ENCODE measurements at regions not wholly inside any gene's neighbourhood (a gene's known extent, or its start where the extent isn't known, plus 50 kb on each side); places are given as distances from the start of the nearest gene placed in this dataset.
"Not testable (repeated sequence)": the region's sequence is repeated elsewhere in the genome, so short reads cannot be mapped to it uniquely, and the experiment has no call there.

GRCh38 chr15:31647337-31647826 is 320.7 kb downstream of the KLF13 start:
- not testable (repeated sequence) for FAIRE-seq; DNase-seq (ENCODE audit: insufficient read length, low spot score)

GRCh38 chr15:31649634-31650033 is 323.0 kb downstream of the KLF13 start:
- not testable (repeated sequence) for FAIRE-seq; DNase-seq (ENCODE audit: insufficient read length, low spot score)

DNA sequence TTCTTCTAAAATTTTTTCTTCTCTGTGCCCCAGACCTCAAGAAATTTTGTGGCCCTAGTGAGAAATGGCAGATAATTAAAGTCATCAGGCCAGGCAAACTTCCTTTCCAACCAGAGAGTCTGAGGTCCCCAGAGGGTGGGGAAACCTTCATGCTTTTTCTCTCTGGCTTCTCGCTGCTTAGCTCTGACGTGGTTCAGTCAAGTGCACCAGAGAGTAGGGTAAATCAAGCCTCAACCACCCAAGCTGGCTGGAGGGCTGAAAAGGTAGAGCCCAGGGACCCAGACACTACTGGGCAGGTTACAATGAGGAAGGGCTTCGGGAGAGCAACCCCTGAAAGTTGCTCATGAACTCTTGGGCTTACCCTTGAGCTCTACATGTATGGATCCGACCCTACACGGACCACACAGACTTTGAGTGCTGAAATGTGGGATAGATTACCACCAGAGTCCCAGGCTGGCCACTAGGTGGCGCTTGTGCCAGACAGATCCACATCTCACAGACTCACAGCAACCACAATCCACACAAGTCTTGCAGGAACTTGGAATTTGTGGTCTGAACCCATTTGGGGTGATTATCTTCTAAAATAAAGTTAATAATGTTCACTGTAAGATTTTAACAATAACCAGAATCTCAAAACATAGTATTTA is 323.5 kb downstream of the KLF13 start:
- not testable (repeated sequence) for DNase-seq (ENCODE audit: insufficient read length, low spot score)
- FAIRE-seq, result peak; percentile 95

DNA sequence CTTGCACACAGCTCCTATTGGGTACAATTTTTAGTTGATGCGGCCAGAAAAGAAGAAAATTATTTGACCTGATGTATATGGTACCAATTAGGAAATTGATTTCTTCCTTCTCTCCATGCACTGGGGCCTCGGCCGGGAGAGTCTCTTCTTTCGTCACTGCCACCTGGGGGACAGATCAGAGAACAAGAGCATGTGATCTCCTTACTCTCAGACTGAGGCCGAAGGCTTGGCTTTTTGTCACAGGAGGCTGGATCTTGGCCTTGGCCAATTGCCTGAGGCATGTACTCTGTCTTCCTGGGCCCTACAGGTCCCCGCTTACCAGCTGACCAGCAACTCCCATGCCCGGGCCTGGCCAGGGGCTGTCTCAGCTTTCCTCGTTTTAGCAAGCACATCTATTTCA is 330.3 kb downstream of the KLF13 start:
- DNase-seq (ENCODE audit: insufficient read length, low spot score); FAIRE-seq: not testable (repeated sequence)

GRCh38 chr15:31660816-31661215 is 334.2 kb downstream of the KLF13 start:
- no peak for DNase-seq (ENCODE audit: insufficient read length, low spot score)

DNA sequence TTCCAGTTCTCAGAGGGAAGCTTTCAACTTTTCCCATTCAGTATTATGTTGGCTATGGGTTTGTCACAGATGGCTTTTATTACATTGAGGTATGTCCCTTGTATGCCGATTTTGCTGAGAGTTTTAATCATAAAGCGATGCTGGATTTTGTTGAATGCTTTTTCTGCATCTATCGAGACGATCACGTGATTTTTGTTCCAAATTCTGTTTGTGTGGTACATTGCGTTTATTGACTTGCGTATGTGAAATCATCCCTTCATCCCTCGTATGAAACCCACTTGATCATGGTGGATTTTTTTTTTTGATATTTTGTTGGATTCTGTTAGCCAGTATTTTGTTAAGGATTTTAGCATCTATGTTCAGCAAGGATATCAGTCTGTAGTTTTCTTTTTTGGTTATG is 339.1 kb downstream of the KLF13 start:
- FAIRE-seq; DNase-seq (ENCODE audit: insufficient read length, low spot score): not testable (repeated sequence)

More at GRCh38 chr15:31660816-31661215, 334.2 kb downstream of the KLF13 start:
- FAIRE-seq, result no peak

DNA sequence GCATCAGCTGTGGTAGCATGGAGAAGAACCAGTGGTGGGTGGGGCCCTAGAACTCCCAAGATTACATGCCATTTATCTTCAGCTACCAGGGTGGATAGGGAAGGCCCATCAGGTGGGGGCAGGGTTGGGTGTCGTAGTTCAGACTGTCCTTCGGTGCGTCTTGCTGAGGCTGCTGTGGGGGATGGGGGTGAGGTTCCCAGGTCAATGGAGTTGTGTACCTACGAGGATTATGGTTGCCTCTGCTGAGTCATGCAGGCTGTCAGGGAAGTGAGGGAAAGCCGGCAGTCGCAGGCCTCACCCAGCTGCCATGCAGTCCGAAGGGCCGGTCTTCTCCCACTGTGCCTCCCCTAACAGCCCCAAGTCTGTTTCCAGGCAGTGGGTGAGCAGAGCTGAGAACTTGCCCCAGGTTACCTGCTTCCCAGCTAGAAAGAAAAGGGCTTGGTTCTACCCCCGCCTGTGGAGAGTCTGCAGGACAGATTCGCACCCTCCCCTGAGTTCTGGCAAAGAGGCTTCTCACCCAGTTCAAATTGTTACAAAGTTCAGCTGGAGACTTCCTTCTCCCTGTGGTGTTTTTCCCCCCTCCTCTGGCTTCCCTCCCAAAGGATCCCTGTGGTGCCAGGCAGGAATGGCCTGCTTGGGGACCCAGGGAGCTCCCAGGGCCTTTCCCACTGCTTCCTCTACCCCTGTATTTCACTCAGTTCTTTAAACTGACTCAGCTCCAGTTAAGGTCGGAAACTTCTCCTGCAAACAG is 342.7 kb downstream of the KLF13 start:
- FAIRE-seq; DNase-seq (ENCODE audit: insufficient read length, low spot score): not testable (repeated sequence)

- not testable (repeated sequence) for DNase-seq (ENCODE audit: insufficient read length, low spot score); FAIRE-seq
Observed at GRCh38 chr15:31673263-31673662, 346.6 kb downstream of the KLF13 start.

GRCh38 chr15:31681529-31682259 is 348.6 kb upstream of the CHRNA7 start:
- FAIRE-seq; DNase-seq (ENCODE audit: insufficient read length, low spot score): not testable (repeated sequence)

DNA sequence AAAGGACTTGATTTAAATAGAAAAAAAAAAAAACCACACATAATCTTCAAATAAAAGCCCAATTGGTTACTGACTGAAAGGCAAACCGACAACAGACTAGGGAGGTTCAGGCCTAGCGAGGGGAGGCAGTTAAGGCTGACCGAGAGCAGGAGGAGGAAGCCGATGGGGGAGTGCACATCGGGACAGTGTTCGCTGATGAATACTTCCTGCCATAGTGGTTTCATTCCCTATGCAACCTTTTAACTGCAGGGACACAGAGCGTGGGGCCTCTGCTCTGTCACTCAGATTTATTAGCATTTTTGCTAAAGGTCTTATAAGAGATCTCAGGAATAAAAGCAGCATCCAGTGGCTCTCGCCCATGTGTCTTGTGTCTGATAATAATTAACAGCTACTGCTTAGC is 343.2 kb upstream of the CHRNA7 start:
- DNase-seq (ENCODE audit: insufficient read length, low spot score); FAIRE-seq: not testable (repeated sequence)

DNA sequence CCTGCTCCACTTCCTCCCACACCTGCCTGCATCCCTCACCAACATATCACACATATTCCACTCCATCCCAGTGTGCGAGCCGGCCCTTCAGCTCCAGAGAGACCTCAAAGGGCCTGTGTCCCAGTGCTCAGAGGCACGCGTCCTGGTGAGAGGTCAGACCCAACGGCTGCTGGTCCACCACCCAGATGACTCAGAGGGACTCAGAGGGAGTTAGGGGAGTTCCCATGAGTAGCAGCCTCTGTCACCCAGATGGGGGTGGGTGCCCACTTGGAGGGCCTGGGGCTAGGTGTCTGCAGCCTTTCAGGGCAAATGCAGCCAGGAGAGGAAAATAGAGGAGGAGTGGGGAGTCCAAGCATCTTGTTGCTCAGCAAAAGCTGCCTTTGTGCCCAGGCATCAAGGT is 333.8 kb upstream of the CHRNA7 start:
- not testable (repeated sequence) for FAIRE-seq; DNase-seq (ENCODE audit: insufficient read length, low spot score)

DNA sequence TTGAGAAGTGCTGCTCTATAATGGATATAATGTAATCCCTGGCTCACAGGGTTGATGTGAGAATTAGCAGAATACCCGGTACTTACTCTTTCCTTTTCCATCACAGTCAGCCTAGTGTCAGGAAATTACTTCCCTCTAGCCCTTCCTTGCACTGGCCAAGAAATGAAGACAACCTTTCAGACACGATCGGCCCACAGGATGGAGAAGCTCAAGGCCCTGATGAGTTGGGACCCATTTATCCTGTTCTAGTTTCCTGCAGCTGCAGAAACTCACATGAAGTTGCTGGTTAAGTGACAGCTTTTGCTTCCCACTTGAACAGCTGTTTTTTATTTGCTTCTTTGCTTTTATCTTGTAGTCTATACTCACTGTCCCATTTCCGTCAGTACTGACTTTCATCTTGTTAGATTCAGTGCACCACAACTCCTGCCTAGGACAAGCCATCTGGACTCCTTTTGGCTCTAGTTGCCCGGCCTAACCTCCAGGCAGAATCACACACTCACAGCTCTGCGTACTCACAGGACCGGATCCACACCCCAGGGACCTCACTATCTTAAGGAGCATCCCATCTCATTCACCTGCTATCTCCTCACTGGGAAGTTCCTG is 325.1 kb upstream of the CHRNA7 start:
- peak; percentile 82 for FAIRE-seq
- DNase-seq (ENCODE audit: insufficient read length, low spot score), result not testable (repeated sequence)

DNA sequence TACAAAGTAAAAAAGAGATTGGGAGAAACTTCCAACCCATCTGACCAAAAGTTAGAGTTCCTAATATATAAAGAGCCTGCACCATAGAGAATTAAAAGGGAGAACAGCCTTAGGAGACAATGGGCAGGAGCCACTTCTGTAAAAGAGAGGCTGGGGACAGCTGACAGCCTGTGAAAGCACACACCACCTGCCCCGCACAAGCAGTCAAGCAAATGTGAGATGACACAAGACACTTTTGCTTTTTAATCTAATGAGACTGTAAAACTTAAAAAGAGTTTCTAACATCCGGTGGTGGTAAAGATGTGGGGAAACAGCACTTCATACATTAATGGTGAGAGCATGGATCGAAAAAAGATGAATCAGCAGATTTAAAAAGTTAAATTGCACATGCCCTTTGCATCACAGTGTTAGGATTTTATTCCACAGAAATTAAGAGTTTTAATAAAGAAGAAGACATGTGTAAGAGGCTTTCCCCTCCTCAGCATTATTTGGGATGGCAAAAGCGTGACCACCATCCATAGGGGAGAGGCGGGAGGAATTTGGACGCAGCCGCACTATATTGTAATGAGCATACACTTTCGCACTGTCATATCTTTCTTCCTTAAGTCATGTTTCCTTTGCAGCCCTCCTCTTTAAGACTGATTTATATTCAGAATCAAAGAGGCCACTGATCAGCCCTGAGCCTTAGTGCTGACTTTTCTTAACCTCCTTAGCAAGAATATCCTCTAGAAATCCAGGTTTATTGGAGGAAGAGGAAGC is 322.2 kb upstream of the CHRNA7 start:
- FAIRE-seq, result peak; percentile 88
- not testable (repeated sequence) for DNase-seq (ENCODE audit: insufficient read length, low spot score)

- DNase-seq (ENCODE audit: insufficient read length, low spot score), result not testable (repeated sequence)
- peak; percentile 92 for FAIRE-seq
Observed at GRCh38 chr15:31708703-31709327, 321.5 kb upstream of the CHRNA7 start.

DNA sequence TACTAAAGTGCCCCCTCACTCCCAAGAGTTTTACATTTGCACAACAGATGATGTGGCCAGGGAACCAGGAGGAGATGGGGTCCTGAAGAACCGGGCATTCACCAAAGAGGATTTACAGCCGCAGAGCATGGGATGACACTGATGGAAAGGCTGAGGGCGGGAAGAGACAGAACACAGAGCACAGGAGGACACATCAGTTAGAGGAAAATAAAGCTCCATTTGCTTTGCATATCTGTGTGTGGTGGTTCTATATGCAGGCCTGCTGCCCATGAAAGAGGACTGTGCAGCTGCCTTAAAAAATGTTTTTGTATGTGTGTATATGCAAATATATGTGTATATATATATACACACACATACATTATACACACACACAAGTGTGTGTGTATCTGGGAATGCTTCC is 320.8 kb upstream of the CHRNA7 start:
- DNase-seq (ENCODE audit: insufficient read length, low spot score), result not testable (repeated sequence)
- FAIRE-seq, result peak; percentile 52

- peak; percentile 42 for FAIRE-seq
- DNase-seq (ENCODE audit: insufficient read length, low spot score), result not testable (repeated sequence)
Observed at GRCh38 chr15:31710806-31711205, 319.5 kb upstream of the CHRNA7 start.

DNA sequence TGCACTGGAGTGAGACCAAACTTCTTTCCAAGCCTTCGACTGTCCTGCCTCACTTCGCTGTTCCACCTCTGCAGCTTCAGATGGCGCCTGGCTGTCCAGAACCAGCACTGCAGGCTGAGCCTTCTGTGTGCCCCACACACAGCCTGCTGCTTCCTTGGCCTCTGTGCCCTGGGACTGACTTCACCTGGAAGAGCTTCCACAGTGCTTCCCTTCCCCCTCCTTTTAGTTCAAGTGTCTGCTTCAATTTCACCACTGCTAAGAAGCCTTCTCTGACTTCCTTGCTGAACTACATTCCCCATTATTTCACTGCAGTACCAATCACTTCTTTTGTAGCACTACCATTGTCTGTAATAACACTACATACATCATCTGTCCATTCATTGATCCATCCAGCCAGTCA is 315.1 kb upstream of the CHRNA7 start:
- not testable (repeated sequence) for DNase-seq (ENCODE audit: insufficient read length, low spot score); FAIRE-seq

- not testable (repeated sequence) for FAIRE-seq; DNase-seq (ENCODE audit: insufficient read length, low spot score)
Observed at GRCh38 chr15:31718625-31719024, 311.7 kb upstream of the CHRNA7 start.

- FAIRE-seq; DNase-seq (ENCODE audit: insufficient read length, low spot score): not testable (repeated sequence)
Observed at GRCh38 chr15:31719396-31720022, 310.8 kb upstream of the CHRNA7 start.
